Activated naive CD4-positive, alpha-beta T cell treated with anti-CD3 and anti-CD28 coated beads, Interleukin-2, amount 50 U/mL, for 16 hours (primary cell): ENCODE measurements at regions not wholly inside any gene's neighbourhood (a gene's known extent, or its start where the extent isn't known, plus 50 kb on each side); places are given as distances from the start of the nearest gene placed in this dataset.
A peak's percentile ranks its signal among the peaks of the same experiment; 100 is the strongest.

Experiments used
- DNase-seq: peaks from one replicate; pipeline ENCODE4 v3.0.0-alpha.2; 2020

DNA sequence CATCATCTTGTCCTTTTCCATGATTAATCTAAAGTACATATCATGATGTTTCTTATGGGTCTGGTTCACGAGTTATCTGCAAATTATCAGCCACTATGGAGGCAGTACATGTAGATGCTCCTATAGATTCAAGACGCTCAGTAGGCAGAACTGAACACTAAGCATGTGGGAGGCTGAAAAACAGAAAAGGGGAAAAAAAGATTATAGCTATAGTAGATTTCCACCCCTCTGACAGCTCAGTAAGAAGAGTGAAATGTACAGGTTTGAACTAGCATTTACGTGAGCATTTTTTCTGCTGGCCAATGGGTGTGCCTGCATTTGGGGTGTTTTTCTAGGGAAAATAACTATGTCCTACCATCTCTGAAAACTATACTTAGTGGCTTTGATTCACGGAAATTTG, 308.9 kb downstream of the ZEB2 start:
- DNase-seq: no peak

DNA sequence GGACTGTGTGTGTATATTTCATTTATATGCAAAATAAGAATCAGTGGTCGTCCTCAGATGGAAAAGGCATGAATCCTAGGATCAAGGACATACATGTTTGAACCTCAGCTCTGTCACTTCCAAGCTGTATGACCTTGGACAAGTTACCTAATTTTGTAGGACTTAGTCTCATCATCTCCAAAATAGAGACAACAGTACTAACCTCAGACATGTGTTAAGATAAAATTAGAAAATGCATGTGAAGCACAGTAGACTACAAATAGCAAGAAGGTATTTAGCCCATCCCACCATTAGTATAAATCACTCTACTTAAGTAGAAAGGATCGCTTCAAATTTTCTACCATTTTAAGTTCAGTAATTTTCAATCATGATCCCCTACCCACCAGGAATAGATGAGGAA, 309.8 kb downstream of the ZEB2 start:
- no peak for DNase-seq

DNA sequence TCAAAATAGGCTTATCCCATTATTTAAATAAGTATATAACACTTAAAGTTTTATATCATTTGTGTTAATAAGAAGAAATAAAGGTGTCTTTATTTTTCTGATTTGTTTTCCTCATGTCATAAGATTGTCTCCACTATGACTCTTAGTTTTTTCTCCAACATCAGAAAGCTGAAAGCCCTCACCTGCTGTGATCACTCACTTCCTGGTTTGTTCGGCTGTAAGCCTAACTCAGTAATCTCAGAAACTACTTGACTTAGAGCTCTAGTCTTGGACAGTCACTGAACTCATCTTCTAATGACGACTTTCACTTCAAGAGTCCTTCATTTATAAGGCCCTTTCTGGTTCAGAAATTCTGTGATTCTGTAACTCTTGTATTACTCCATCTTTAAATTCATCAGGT, 311.0 kb downstream of the ZEB2 start:
- no peak for DNase-seq

DNA sequence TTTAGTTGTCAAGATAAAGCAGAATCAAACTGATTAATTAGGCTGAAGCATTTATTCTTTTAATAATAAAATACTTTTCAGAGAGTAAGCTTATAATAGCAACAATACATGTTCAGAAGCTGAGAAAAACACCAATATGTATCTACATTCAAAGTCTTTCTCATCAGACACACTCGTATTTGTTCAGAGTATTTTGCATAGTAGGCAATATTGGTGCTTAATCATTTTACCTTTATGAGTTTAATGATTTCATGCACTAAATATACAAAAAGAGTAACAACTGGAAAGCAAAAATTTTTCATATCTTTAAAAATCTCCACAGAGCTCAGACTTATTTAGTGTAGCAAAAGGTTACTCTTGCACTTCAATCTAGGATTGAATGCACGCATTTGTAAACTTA, 313.9 kb downstream of the ZEB2 start:
- DNase-seq: no peak

DNA sequence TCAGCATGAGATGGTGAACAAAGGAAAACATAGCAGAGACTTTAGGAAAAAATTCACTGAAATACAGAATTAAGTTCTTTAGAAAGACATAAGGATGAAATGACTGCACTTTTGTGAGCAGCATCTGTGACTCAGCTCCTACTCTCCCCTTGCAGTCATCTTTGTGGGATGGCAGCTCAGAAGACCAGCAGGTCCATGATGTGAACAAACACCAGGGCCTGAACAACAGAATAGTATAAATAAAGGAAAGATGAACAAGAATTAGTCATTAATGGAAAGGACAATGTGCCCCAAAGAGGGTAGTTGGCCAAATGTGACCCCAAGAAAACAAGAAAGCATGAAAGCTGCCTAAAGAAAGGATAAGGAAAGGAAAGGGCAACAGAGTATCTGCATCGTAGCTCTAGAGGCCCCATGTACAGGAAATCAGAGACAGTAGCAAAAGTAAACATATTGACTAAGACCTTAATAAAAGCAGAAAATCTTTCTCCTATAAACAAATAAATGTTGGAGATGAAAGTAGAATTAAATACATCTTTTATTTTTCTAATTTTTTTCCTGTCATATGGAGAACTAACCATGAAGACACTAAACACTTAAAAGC, 318.0 kb downstream of the ZEB2 start:
- DNase-seq: no peak

DNA sequence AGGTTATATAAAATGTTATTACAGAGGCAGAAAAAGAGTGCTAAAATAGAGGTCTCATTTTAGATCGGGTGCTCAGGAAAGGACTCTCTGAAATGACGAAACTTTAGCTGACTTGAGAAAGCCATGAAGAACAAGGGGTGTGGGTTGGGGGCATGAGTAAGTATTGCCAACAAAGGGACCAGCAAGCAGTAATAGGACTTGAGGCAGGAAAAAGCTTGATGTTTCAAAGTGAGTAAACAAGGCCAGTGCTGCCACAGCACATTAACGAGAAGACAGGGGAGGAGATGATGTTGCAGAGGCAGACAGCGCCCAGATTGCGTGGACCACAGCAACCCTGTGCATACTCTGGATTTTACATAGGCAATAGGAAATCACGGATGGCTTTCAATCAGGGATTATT, 318.8 kb downstream of the ZEB2 start:
- no peak for DNase-seq

DNA sequence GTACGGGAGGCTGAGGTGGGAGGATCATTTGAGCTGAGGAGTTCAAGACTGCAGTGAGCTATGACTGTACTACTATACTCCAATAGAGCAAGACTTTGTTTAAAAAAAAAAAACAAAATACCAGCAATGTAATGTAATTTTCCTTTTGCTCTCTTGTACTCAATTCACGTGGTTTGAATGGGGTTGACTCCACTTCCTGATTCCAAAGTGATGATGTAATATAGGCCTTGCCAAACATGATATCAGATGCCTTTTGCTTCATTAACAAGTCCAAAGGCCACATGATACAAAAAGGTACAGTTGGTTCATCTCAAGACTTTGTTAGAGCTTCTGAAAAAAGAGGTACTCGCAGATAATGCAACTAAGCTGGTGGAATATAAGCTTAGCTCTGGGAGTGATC, 321.8 kb downstream of the ZEB2 start:
- DNase-seq: no peak

DNA sequence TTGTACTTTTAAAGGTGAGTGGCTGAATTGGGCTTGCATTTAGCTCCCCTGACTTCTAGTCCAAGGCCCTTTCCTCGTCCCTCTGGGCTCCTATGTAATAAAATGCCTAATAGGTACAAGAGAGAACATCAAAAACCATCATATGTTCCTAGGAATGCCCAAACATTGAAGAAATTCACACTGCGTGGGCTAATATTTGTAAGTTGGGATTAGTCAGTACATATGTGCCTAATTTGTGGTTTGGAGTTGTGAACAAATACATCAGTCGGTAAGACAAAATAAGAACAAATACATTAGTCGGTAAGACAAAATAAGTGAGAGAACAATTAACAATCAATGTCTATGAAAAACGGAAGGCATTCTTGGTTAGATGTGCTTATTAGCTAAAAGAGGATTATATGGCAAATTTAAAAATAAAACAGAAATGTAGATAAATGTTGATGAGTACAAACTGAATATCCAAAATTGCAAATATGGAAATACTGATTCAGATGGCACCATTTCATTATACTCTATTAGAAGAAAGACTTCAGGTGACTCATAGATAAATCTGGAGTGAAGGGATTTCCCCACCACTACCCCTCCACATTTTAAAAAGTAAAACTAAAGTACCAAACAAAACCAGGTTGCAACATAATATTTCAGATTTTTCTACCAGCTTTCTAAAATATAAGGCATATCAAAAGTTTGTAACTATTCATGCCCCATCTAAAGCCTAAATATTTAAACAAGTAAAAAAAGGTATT, 325.4 kb downstream of the ZEB2 start:
- DNase-seq: no peak

DNA sequence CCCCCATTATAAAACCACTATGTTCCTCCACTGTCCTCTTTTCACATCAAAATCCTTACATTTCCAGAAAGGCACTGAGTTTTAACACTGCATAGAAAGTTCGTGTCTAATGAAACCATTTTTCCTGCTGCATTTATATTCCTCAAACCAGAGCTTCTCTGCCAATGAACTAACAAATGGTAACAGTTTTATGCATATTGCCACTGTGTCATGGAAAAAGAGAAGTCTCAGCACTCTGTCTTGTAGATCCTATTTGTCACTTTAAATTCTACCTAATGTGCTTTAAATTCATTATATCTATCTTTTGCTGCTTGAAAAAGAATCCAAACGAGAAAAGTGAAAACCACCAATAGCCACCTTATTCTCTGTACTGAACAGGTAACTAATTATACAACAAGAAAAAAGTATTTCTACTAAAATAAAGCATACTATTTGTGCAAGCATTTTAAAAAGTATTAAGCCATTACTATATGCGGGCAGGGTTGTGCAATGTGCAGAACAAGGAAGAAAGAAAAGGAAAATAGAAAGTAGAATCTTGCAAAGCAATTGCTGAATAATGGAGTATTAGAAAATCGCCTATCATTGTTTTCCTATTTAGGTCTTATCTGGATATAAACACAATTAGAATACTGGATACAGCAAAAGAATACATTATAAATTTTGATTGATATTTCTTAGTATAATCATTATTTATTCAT, 328.9 kb downstream of the ZEB2 start:
- no peak for DNase-seq

DNA sequence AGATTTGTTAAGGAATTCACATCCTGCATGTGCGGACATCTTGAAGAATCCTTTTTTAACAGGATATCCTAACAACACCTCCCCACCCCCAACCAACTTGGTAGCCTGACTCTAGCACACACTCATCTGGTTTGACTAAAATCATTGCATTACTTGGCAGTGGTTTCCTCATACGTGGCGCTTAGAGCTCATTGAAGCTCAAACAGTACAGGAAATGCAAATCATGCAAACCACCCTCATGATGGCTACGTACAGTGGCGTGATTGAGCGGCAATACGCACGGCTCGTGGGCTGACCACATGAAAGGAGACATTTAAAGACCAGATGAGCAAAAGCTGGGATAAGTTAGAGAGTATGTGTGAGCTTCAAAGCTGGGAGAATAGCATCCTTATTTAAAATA, 336.2 kb downstream of the ZEB2 start:
- DNase-seq: peak; percentile 67

DNA sequence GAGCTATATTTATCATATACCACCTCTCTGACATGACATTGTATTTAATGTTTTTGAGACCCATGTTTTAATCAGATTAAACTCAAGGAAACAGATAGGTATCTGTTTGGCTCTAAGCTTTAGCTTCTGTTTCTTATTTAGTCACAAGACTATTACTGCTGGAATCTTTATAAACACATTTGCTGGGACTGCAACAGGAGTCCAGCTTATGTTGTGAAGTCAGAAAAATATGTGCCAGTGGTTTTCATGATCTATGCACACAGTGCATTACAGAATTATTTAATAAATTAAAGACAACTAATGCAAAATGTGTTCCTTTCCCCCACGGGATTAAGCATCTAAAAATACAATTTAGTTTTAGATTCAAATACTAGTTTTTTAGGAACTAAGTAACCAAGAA, 338.9 kb downstream of the ZEB2 start:
- DNase-seq: no peak

DNA sequence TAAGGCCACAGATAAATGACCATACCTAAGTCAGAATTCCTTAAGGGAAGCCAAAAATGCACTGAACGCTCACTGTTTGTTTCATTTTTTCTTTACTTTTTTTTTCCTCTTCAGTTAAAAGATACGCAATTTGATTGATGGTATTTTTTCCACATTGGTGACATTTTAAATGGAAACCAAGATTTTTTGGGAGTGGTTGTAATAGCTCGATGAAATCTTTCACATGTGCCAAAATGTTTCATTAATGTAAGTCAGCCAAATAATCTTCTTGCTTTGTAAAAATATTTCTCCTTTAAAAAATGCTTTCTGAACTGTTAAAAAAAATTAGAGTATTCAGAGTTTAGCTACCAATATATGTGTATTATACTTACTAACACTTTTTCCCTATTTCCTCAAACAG, 339.8 kb downstream of the ZEB2 start:
- DNase-seq: no peak

DNA sequence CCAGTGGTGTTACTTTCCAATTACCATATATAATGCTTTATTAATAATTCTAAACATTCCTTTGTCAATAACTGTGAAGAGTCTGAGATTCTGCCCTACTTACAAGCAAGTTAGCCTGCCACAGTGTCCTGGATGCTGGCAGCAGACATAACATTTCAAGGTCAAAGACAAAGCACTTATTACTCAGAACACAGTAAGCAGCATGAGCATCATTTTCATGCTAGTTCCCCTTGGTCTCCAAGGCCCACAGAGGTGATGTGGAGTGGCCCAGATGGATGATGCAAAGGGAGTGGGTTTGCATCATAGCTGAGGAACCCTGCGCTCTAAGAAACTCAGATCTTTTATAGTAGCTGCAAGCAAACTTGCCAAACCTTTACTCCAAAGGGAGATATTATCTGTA, 349.7 kb downstream of the ZEB2 start:
- no peak for DNase-seq

DNA sequence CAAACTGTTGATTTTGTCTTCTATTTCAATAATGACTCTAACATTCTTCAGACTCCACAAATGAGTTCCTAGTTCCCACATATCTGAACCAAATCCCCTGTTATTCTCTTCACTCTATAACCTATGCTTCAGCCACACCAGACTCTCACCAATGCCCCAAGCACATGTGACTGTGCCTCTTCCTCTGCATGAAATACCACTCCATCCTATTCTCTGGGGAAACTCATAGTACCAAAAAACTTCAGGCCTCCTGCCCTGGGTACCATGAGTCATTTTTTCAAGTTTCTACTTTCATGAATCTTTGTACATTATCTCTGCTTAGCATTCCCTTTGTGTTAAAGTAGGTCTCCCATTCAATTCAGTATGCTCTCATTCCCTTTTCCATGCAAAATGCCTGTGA, 353.2 kb downstream of the ZEB2 start:
- no peak for DNase-seq

DNA sequence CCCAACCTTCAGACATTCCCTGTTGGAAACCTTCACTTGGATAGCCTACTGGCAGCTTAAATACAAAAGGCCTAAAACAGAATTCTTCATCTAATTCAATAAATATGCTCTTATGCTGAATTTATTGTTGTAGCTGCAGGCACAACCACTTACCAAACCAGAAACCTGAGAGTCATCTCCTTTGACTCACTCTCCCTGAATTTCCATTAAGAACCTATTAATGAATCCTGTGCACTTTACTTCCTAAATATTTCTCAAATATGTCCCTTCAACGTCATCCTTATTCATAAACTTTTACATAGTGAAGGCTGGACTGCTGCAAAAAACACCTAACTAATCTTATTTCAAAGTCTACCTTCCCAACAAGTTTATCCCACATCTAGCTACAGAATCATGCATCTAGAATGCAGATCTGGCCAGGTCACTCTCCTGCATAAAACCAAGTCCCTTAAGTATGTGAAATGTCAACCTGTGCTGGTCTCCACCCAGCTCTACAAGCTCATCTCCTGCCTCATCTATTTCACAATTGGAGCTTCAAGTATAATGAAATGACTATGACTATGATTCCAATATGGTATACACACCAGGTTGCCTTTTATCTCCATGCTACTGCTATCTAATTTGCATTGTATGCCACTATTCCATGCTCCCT, 354.2 kb downstream of the ZEB2 start:
- no peak for DNase-seq

DNA sequence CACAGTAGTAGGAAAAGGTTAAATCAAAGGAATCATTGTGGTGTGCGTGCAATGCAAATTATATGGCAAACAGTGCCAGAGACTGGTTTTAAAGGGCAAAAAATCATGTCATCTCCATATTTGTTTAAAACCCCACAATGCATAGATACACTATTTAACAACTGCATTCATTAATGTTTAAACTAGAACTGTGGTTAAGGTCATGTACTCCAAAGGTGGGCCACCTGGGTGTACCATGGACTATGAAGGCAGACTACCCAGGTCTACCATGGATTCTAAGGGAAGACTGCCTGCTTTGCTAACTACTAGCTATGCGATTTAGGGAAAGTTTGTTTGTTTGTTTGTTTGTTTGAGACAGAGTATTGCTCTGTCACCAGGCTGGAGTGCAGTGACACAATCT, 356.3 kb downstream of the ZEB2 start:
- DNase-seq: no peak

DNA sequence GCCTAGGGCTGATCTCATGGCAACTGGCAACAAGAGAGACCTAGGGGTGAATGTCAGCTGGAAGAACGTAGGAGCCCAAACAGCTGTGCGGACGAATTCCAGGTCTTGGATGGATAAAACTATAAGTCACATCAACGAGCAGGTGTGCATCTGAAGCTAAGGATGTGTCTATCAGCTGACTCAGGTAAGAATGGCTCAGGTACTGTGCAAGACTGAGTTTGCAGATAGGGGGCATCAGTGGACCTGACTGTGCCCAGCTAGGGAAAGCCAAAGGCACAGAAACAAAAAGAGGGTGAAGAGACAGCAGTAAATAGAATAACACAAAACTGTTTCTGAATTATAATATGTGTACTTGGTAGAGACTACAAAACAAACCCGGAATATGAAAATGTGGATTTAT, 357.3 kb downstream of the ZEB2 start:
- DNase-seq: peak; percentile 36

DNA sequence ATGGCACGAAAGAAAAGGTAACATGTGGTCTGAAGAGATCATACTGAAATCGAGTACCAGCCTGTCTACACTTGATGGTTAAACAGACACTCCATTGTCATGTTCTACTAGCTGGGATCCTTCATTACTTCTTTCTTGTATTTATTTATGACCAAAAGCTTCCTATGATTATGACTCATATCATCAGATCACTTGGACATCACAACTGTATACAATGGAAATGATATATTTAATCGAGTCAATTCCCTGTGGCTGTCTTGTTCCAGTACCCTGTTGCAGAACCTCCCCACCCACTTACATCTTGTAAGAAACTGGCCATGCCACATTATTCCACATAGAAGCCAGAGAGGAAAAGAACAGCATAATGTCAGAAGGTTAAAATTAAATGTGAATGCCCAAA, 358.9 kb downstream of the ZEB2 start:
- no peak for DNase-seq

DNA sequence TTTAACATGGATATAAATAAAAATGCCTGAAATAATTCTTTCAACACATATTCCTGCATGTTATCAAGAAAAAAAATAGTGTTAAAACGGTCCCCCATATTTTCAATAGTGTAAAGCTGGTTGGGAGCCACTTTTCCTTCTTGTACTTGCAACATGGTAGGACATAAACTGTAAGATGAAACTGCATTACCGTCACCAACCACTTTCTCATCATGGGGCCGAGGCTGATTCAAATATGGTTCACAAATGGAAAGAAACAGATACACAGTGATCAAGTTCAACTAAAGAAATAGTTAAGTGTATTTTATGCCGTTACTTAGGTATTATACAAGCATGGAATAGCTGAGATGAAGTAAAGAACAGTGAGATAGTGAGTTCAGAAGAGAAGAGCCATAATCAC, 360.7 kb downstream of the ZEB2 start:
- no peak for DNase-seq

DNA sequence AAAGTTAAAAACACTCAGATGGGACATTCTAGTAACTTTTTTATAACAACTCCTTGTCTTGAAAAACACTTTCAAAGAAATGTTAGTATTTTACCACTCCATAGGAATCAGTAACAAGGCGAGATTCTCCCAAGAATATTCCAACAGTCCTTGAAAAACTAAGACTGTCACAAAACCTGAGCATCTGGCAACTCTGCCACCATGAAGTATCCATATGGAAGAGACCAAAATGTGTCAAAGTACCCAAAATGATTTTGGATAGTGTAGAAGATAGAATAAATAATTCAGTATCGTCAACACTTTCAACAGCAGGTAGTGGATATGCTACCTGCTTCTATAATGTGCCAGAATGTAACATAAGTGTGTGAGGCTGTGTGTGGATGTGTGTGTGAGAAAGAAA, 361.8 kb downstream of the ZEB2 start:
- DNase-seq: no peak

DNA sequence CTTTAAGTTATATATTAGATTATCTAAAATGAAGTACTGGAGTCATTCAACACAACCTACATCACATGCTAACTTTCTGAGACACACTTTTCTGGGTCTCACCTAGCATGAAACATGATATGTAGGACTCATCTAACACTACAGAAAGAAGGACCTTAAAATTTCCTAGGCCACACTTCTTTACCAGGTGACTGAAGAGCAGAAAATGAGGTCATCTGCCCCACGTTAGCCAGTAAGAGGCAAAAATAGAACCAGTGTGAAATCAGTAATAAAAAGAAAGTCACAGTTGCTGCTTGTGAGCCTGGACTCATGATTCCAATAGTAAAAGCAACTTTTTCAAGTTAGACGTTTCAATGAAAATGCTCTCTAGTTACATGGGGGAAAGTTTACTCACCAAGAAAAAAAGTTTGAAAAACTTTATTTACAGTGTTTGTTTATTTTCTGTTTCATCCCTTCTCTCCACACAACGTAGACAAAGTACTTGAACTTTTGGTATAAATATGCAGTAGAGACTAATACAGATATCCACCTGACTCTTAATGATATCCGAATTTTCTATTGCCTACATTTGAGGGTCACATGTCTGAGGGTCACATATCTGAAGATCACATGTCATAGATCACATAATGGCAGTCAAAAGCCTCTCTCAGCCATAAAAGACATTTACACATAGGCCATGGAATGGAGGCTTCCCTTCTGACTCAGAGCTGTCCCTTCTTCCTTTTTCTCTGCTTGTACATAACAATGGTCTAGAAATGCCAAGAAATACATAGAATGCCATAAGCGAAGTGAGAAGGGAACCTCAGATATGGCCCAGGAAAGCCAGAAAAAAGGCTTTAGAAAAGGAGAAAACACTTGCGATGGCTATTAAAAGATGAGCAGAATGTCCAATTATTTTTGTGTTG, 362.9 kb downstream of the ZEB2 start:
- no peak for DNase-seq

DNA sequence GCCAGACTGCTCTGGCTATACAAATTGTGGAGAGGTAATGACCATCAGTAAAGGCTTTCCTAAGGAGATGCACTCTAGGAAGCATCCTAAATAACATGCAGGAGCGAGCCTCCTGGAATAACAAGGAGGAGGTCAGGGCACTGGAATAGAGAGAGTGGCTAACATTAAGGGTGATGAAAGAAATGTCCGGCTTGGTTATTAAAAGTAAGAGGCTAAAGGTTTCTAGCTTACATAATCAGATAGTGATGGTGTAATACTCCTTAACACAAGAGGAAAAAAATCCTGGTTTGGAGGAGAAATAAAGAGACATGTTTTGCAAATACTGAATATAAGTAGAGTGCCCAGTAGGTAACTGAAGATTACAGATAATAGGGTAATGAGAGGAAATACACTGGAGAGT, 365.7 kb downstream of the ZEB2 start:
- no peak for DNase-seq

DNA sequence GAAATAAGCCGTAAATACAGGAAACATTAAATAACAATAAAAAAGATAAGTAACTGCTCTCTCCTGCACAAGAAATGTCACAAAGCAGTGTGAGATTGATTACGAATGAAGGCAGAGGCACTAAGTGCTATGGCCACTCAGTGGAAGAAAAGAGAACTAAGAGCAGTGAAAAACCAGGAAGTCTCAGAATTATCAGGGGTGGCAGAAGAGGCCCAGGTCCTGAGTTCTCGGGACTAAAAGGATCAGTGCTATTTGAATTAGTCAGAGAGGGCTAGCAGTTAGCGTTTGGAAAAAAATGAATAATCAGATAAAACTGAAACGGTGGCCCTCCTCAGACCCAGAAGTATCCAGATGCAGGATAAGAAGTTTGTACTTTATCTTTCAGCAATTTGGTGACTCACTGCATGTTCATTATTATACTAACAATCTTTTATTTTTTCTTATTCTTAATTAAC, 367.1 kb downstream of the ZEB2 start:
- DNase-seq: no peak
